HepG2 (cell line): ENCODE measurements at regions not wholly inside any gene's neighbourhood (a gene's known extent, or its start where the extent isn't known, plus 50 kb on each side); places are given as distances from the start of the nearest gene placed in this dataset.

ENCODE experiments used
- ATAC-seq: fragments of 200-7000 bp; cut with Tn5 transposase; 3 replicates; pipeline ENCODE4 v1.9.1; 2020; ENCODE audit warnings: mild to moderate bottlenecking, moderate library complexity
- BruUV-seq: library from RNA; stranded (reverse); fragments of 400-500 nt; replicated peaks from 2 replicates; lab custom pipeline; 2021; lab: Mats Ljungman, UMichigan
- CTCF ChIA-PET: fragments of 300-600 bp; formaldehyde crosslinking; extraction: SDS; loops from one replicate; lab custom pipeline; 2021; ENCODE audit warnings: low total read pairs, inconsistent platforms, low intra/inter-chr PET ratio; lab: Yijun Ruan, JAX
- POLR2A ChIA-PET: fragments of 350-600 bp; sonication (Branson Sonifier 250); formaldehyde crosslinking; loops from one replicate; lab custom pipeline; 2020; ENCODE audit warnings: antibody characterized with exemption, inconsistent platforms; lab: Yijun Ruan, JAX
- DNase-seq: peaks from one replicate; pipeline ENCODE4 v3.0.0-alpha.2; 2015; ENCODE audit warnings: low spot score
- FAIRE-seq: peaks from 3 replicates; lab custom pipeline; 2011; peaks lifted over from hg19 to GRCh38; lab: Jason Lieb, UNC
- H2AFZ ChIP-seq: one replicate; pipeline ENCODE4 v1.6.1; 2011; ENCODE audit warnings: low read length, inconsistent platforms
- H3K27ac ChIP-seq: fragments of 300-600 bp; 3 replicates; pipeline ENCODE4 v1.8.0; 2011; ENCODE audit warnings: mixed run types, mild to moderate bottlenecking, mixed read lengths, low read length, inconsistent platforms; ENCODE audit not compliant: insufficient read depth; ENCODE audit errors: extremely low read length
- H3K27me3 ChIP-seq, 2 experiments: fragments of 200-600 bp in 1 of 2; 2 replicates in 1 of 2; 3 replicates in 1 of 2; pipeline versions ENCODE4 v1.6.0 to v1.8.0; 2011; ENCODE audit warnings: low read length in 2 of 2, mild to moderate bottlenecking in 2 of 2, moderate library complexity in 2 of 2, inconsistent platforms in 1 of 2; ENCODE audit not compliant: insufficient read depth in 2 of 2, control insufficient read depth in 1 of 2
- H3K36me3 ChIP-seq, 2 experiments: fragments of 200-600 bp in 1 of 2; replicated peaks in 1 of 2; 2 replicates in 1 of 2; 3 replicates in 1 of 2; pipeline versions ENCODE4 v1.5.1 to v1.8.0; 2011; ENCODE audit warnings: low read length in 2 of 2, inconsistent platforms in 1 of 2; ENCODE audit not compliant: insufficient read depth in 2 of 2, control insufficient read depth in 1 of 2
- H3K4me1 ChIP-seq: 2 replicates; pipeline ENCODE4 v1.5.1; 2012; ENCODE audit warnings: low read length, inconsistent platforms; ENCODE audit not compliant: insufficient read depth
- H3K4me2 ChIP-seq: 2 replicates; pipeline ENCODE4 v1.6.0; 2011; ENCODE audit warnings: low read depth, low read length, inconsistent platforms
- H3K4me3 ChIP-seq, 3 experiments: fragments of 200-600 bp in 1 of 3; sonication (generic), shearing (Covaris generic) in 1 of 3; replicated peaks in 1 of 3; 2 replicates each; pipeline ENCODE4 v1.5.1; 2011 to 2016; ENCODE audit warnings: low read length in 3 of 3, inconsistent platforms in 2 of 3, low read depth in 2 of 3, mild to moderate bottlenecking in 2 of 3, control low read depth in 1 of 3, mixed read lengths in 1 of 3; ENCODE audit not compliant: insufficient read depth in 1 of 3
- H3K79me2 ChIP-seq: one replicate; pipeline ENCODE4 v1.6.1; 2011; ENCODE audit warnings: low read length, inconsistent platforms; ENCODE audit not compliant: insufficient read depth
- H3K9ac ChIP-seq: 2 replicates; pipeline ENCODE4 v1.6.0; 2011; ENCODE audit warnings: mild to moderate bottlenecking, low read depth, low read length, inconsistent platforms; ENCODE audit not compliant: insufficient read depth
- H3K9me3 ChIP-seq: 2 replicates; pipeline ENCODE4 v1.5.1; 2012; ENCODE audit warnings: mild to moderate bottlenecking, low read length
- H4K20me1 ChIP-seq: 2 replicates; pipeline ENCODE4 v1.6.0; 2011; ENCODE audit warnings: inconsistent platforms, mild to moderate bottlenecking, low read length, moderate library complexity; ENCODE audit not compliant: insufficient read depth
- ATRX ChIP-seq: sonication (generic); formaldehyde crosslinking; IDR thresholded peaks from 2 replicates; pipeline ENCODE4 v1.4.0; 2020; ENCODE audit warnings: missing genetic modification reagents, borderline replicate concordance
- KDM1A ChIP-seq: IDR thresholded peaks from 2 replicates; pipeline ENCODE4 v1.6.1; 2016; ENCODE audit warnings: missing compliant biosample characterization
- PAX8 ChIP-seq: sonication (generic); formaldehyde crosslinking; IDR thresholded peaks from 2 replicates; pipeline ENCODE4 v1.8.0; 2022; ENCODE audit warnings: mild to moderate bottlenecking, missing genetic modification reagents, borderline replicate concordance
- STAG1 ChIP-seq: sonication (generic); formaldehyde crosslinking; IDR thresholded peaks from 2 replicates; pipeline ENCODE4 v1.4.0; 2020; ENCODE audit warnings: missing genetic modification reagents
- ZFAT ChIP-seq: sonication (generic); formaldehyde crosslinking; conservative IDR thresholded peaks from 2 replicates; pipeline ENCODE4 v1.8.1; 2023; ENCODE audit warnings: missing genetic modification reagents, inconsistent platforms
- ZFP37 ChIP-seq: sonication (generic); formaldehyde crosslinking; IDR thresholded peaks from 2 replicates; pipeline ENCODE4 v1.4.0; 2020; ENCODE audit warnings: missing genetic modification reagents, borderline replicate concordance
- ZNF652 ChIP-seq: IDR thresholded peaks from 2 replicates; pipeline ENCODE4 v1.6.1; 2016; ENCODE audit warnings: low read depth, borderline replicate concordance
- WGBS: methylation state at CpG from one replicate; pipeline ENCODE4 v1.1.6; 2017; ENCODE audit warnings: low lambda C conversion rate; 5-methylcytosine and 5-hydroxymethylcytosine counted together
- in situ Hi-C: cut with HindIII; loops from 2 replicates; pipeline ENCODE4 v1.10.0; 2017; ENCODE audit warnings: low pct_unique_long_range_greater_than_20kb; ENCODE audit not compliant: extremely low pct_ligation_motif_present
- intact Hi-C: fragments of 100-400 bp; cut with micrococcal nuclease; formaldehyde crosslinking; loops from one replicate; pipeline ENCODE4 v1.10.0; 2022; ENCODE audit not compliant: unreplicated experiment
- TF ChIP-seq, protein P1 (sequence below): fragments of 450-650 bp; IDR thresholded peaks from 2 replicates; pipeline ENCODE4 v1.6.1; 2016
- TF ChIP-seq, protein P2 (sequence below), 2 experiments: fragments of 450-650 bp in 1 of 2; sonication (generic) in 1 of 2; formaldehyde crosslinking; IDR thresholded peaks; 2 replicates each; pipeline versions ENCODE4 v1.5.0 to v1.8.0; 2020 to 2022; ENCODE audit warnings: mild to moderate bottlenecking in 1 of 2, missing genetic modification reagents in 1 of 2
- TF ChIP-seq, protein P3 (sequence below): IDR thresholded peaks from 2 replicates; pipeline ENCODE4 v1.4.0; 2020; ENCODE audit warnings: mild to moderate bottlenecking, missing genetic modification reagents

DNA sequence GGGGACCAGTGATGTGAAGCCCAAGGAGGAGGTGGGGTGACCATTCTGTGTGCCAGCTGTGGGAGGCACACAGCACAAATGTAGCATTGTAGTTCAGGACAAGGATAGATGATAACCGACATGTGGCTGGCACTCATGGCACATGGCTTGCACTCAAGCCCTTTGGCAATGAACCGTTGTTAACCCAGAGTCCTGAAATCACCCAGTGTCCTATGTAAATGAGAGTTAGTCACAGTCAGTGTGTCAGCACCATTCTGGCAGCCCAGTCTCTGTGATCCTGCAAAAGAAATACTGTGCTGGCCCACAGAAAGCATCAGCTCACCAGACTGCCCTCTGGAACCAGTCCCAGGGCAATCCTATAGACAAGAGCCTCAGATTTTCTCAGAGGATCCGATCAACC lies 339.3 kb downstream of the MID1IP1 start:
- Histone ChIP-seq H3K27ac (no peak overlapping the region), H3K27me3 (no peaks in the 10 kb centered on the region), H3K9ac (no peak overlapping the region), H3K4me3 (no peak overlapping the region), H3K4me1 (no peaks in the 10 kb centered on the region), H3K9me3 (no peaks in the 10 kb centered on the region), H4K20me1 (no peaks in the 10 kb centered on the region), H3K79me2 (no peaks in the 10 kb centered on the region), H3K4me2 (no peak overlapping the region), H3K36me3 (no peaks in the 10 kb centered on the region), H2AFZ (no peak overlapping the region)
- in situ Hi-C loops (loop anchor here (10.0 kb wide), 1 partner anchor 386 kb away; no protein-coding TSS in a partner anchor), intact Hi-C loops (no loop called here)
- ChIA-PET CTCF (no interaction called here), POLR2A (no interaction called here)
- ATAC-seq, result no peak
- no peak for FAIRE-seq
- no peak for DNase-seq
- TF ChIP-seq ZFP37 (no peak), ZNF652 (no peak)
- TF ChIP-seq, protein P1, sequence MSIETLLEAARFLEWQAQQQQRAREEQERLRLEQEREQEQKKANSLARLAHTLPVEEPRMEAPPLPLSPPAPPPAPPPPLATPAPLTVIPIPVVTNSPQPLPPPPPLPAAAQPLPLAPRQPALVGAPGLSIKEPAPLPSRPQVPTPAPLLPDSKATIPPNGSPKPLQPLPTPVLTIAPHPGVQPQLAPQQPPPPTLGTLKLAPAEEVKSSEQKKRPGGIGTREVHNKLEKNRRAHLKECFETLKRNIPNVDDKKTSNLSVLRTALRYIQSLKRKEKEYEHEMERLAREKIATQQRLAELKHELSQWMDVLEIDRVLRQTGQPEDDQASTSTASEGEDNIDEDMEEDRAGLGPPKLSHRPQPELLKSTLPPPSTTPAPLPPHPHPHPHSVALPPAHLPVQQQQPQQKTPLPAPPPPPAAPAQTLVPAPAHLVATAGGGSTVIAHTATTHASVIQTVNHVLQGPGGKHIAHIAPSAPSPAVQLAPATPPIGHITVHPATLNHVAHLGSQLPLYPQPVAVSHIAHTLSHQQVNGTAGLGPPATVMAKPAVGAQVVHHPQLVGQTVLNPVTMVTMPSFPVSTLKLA, result peak; percentile 33; the same call in 1 of the 2 replicates
- no CpG with 5 or more reads among the region's 3 CpGs for WGBS
- BruUV-seq, result no TSS peak

DNA sequence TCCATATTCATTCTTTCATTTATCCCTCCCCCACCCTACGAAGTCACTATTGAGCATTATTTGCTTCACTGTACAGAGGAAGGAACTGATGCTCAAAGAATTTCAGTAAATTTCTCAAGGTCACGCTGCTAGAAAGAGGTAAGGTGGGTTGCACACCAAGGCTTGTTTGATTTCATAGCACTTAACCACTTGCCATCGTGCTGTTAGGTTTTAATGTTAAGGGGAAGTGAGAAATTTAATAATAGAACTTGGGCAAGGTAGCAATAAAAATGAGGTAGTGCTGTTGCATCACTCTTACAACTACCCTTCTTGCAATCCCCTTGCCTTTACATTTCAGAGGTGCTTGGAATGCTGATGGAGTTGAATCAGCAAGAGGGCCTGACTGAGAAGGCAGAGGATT lies 343.1 kb downstream of the MID1IP1 start:
- Histone ChIP-seq H3K4me1 (peaks cover 4% of the 10 kb centered on the region; the same call in 1 of the 2 replicates), H3K27me3 (no peaks in the 10 kb centered on the region), H2AFZ (no peak overlapping the region), H3K9me3 (no peaks in the 10 kb centered on the region), H3K79me2 (no peaks in the 10 kb centered on the region), H3K9ac (no peak overlapping the region), H3K4me2 (no peak overlapping the region), H3K36me3 (no peaks in the 10 kb centered on the region), H3K4me3 (no peak overlapping the region), H3K27ac (no peak overlapping the region), H4K20me1 (no peaks in the 10 kb centered on the region)
- 31% methylated on average over 3 of the region's 3 CpGs for WGBS
- FAIRE-seq (no peak), DNase-seq (no peak), ATAC-seq (no peak)
- ChIA-PET CTCF (no interaction called here), POLR2A (no interaction called here)
- in situ Hi-C loops (loop anchor here (10.0 kb wide), 1 partner anchor 390 kb away; no protein-coding TSS in a partner anchor), intact Hi-C loops (no loop called here)
- no TSS peak for BruUV-seq
- no peak for TF ChIP-seq KDM1A (CRISPR knock-in tag)
- TF ChIP-seq, protein P2, sequence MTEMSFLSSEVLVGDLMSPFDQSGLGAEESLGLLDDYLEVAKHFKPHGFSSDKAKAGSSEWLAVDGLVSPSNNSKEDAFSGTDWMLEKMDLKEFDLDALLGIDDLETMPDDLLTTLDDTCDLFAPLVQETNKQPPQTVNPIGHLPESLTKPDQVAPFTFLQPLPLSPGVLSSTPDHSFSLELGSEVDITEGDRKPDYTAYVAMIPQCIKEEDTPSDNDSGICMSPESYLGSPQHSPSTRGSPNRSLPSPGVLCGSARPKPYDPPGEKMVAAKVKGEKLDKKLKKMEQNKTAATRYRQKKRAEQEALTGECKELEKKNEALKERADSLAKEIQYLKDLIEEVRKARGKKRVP (CRISPR knock-in tag; IDR thresholded peaks at IDR 0.05), result no peak
- no peak for TF ChIP-seq PAX8
- TF ChIP-seq STAG1, result no peak
- no peak for TF ChIP-seq ATRX (CRISPR knock-in tag)
- TF ChIP-seq ZFAT, result no peak
- TF ChIP-seq, protein P3, sequence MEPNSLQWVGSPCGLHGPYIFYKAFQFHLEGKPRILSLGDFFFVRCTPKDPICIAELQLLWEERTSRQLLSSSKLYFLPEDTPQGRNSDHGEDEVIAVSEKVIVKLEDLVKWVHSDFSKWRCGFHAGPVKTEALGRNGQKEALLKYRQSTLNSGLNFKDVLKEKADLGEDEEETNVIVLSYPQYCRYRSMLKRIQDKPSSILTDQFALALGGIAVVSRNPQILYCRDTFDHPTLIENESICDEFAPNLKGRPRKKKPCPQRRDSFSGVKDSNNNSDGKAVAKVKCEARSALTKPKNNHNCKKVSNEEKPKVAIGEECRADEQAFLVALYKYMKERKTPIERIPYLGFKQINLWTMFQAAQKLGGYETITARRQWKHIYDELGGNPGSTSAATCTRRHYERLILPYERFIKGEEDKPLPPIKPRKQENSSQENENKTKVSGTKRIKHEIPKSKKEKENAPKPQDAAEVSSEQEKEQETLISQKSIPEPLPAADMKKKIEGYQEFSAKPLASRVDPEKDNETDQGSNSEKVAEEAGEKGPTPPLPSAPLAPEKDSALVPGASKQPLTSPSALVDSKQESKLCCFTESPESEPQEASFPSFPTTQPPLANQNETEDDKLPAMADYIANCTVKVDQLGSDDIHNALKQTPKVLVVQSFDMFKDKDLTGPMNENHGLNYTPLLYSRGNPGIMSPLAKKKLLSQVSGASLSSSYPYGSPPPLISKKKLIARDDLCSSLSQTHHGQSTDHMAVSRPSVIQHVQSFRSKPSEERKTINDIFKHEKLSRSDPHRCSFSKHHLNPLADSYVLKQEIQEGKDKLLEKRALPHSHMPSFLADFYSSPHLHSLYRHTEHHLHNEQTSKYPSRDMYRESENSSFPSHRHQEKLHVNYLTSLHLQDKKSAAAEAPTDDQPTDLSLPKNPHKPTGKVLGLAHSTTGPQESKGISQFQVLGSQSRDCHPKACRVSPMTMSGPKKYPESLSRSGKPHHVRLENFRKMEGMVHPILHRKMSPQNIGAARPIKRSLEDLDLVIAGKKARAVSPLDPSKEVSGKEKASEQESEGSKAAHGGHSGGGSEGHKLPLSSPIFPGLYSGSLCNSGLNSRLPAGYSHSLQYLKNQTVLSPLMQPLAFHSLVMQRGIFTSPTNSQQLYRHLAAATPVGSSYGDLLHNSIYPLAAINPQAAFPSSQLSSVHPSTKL (CRISPR knock-in tag), result no peak
